ENCODE measurements at regions not wholly inside any gene's neighbourhood (a gene's known extent, or its start where the extent isn't known, plus 50 kb on each side); places are given as distances from the start of the nearest gene placed in this dataset.

GRCh38 chr2:133768256-133768655 is 200.0 kb upstream of the NCKAP5 start:
- DNase-seq (ENCODE audit: low read depth in 2 of 2) = peak in 1 of 2 donors; percentile 39
- no peaks in the 10 kb centered on the region for H3K27me3 ChIP-seq (ENCODE audit: control insufficient read depth, insufficient read depth, low read length)
- no peak overlapping the region for H3K4me2 ChIP-seq (ENCODE audit: extremely low read depth, insufficient read depth, low read length)
- H3K79me2 ChIP-seq (ENCODE audit: control insufficient read depth, insufficient read depth, low read length) = no peaks in the 10 kb centered on the region
- no peaks in the 10 kb centered on the region for H3K36me3 ChIP-seq (ENCODE audit: control insufficient read depth, insufficient read depth, low read length)
- no peak overlapping the region for H3K27ac ChIP-seq (ENCODE audit: insufficient read depth, low read length)
- H3K4me1 ChIP-seq (ENCODE audit: control insufficient read depth, extremely low read depth, insufficient read depth, low read length) = peaks cover 3% of the 10 kb centered on the region
- no peaks in the 10 kb centered on the region for H3K9me3 ChIP-seq (ENCODE audit: control insufficient read depth, insufficient read depth, low read depth, low read length)
- no peaks in the 10 kb centered on the region for H4K20me1 ChIP-seq (ENCODE audit: control insufficient read depth, extremely low read depth, insufficient read depth, low read length)
- no peak overlapping the region for H3K9ac ChIP-seq (ENCODE audit: insufficient read depth, low read length)
- no peak overlapping the region for H2AFZ ChIP-seq (ENCODE audit: low read length)
- no peak overlapping the region for H3K4me3 ChIP-seq (replicated peaks in 1 of 4; ENCODE audit: control extremely low read depth in 1 of 4, insufficient read depth in 1 of 4, low read depth in 3 of 4, low read length in 4 of 4)
- no peak for TF ChIP-seq CTCF (conservative IDR thresholded peaks at IDR 0.05 in 1 of 2, IDR thresholded peaks at IDR 0.05 in 1 of 2; ENCODE audit: low read depth in 1 of 2, low read length in 2 of 2)
- TF ChIP-seq EZH2 (IDR thresholded peaks at IDR 0.05; ENCODE audit: low read length, missing control alignments) = no peak

GRCh38 chr2:133768658-133769435 is 200.6 kb upstream of the NCKAP5 start:
- Histone ChIP-seq H3K4me2 (ENCODE audit: extremely low read depth, insufficient read depth, low read length) (no peak overlapping the region), H3K27ac (ENCODE audit: insufficient read depth, low read length) (no peak overlapping the region), H3K4me3 (replicated peaks in 1 of 4; ENCODE audit: control extremely low read depth in 1 of 4, insufficient read depth in 1 of 4, low read depth in 3 of 4, low read length in 4 of 4) (no peak overlapping the region), H3K36me3 (ENCODE audit: control insufficient read depth, insufficient read depth, low read length) (no peaks in the 10 kb centered on the region), H2AFZ (ENCODE audit: low read length) (no peak overlapping the region), H3K4me1 (ENCODE audit: control insufficient read depth, extremely low read depth, insufficient read depth, low read length) (peaks cover 3% of the 10 kb centered on the region), H3K9ac (ENCODE audit: insufficient read depth, low read length) (no peak overlapping the region), H4K20me1 (ENCODE audit: control insufficient read depth, extremely low read depth, insufficient read depth, low read length) (no peaks in the 10 kb centered on the region), H3K9me3 (ENCODE audit: control insufficient read depth, insufficient read depth, low read depth, low read length) (no peaks in the 10 kb centered on the region), H3K27me3 (ENCODE audit: control insufficient read depth, insufficient read depth, low read length) (no peaks in the 10 kb centered on the region), H3K79me2 (ENCODE audit: control insufficient read depth, insufficient read depth, low read length) (no peaks in the 10 kb centered on the region)
- TF ChIP-seq CTCF (conservative IDR thresholded peaks at IDR 0.05 in 1 of 2, IDR thresholded peaks at IDR 0.05 in 1 of 2; ENCODE audit: low read depth in 1 of 2, low read length in 2 of 2) (no peak), EZH2 (IDR thresholded peaks at IDR 0.05; ENCODE audit: low read length, missing control alignments) (no peak)
- DNase-seq (ENCODE audit: low read depth in 2 of 2) = no peak

- Histone ChIP-seq H3K36me3 (ENCODE audit: control insufficient read depth, insufficient read depth, low read length) (no peaks in the 10 kb centered on the region), H3K27ac (ENCODE audit: insufficient read depth, low read length) (no peak overlapping the region), H2AFZ (ENCODE audit: low read length) (no peak overlapping the region), H3K27me3 (ENCODE audit: control insufficient read depth, insufficient read depth, low read length) (no peaks in the 10 kb centered on the region), H3K79me2 (ENCODE audit: control insufficient read depth, insufficient read depth, low read length) (no peaks in the 10 kb centered on the region), H3K4me3 (replicated peaks in 1 of 4; ENCODE audit: control extremely low read depth in 1 of 4, insufficient read depth in 1 of 4, low read depth in 3 of 4, low read length in 4 of 4) (no peak overlapping the region), H3K4me1 (ENCODE audit: control insufficient read depth, extremely low read depth, insufficient read depth, low read length) (no peaks in the 10 kb centered on the region), H4K20me1 (ENCODE audit: control insufficient read depth, extremely low read depth, insufficient read depth, low read length) (no peaks in the 10 kb centered on the region), H3K9me3 (ENCODE audit: control insufficient read depth, insufficient read depth, low read depth, low read length) (no peaks in the 10 kb centered on the region), H3K4me2 (ENCODE audit: extremely low read depth, insufficient read depth, low read length) (no peak overlapping the region), H3K9ac (ENCODE audit: insufficient read depth, low read length) (no peak overlapping the region)
- DNase-seq (ENCODE audit: low read depth in 2 of 2) = peak; percentile 15 to 16
- TF ChIP-seq EZH2 (IDR thresholded peaks at IDR 0.05; ENCODE audit: low read length, missing control alignments) (no peak), CTCF (conservative IDR thresholded peaks at IDR 0.05 in 1 of 2, IDR thresholded peaks at IDR 0.05 in 1 of 2; ENCODE audit: low read depth in 1 of 2, low read length in 2 of 2) (no peak)
Observed at GRCh38 chr2:133773854-133774653, 205.8 kb upstream of the NCKAP5 start.
